Panc1 (cell line): ENCODE measurements at regions not wholly inside any gene's neighbourhood (a gene's known extent, or its start where the extent isn't known, plus 50 kb on each side); places are given as distances from the start of the nearest gene placed in this dataset.

Experiments used
- ATAC-seq: fragments of 200-7000 bp; cut with Tn5 transposase; 2 replicates; pipeline ENCODE4 v1.9.1; 2020; ENCODE audit warnings: mild to moderate bottlenecking, moderate library complexity
- BruUV-seq: library from RNA; stranded (reverse); fragments of 400-500 nt; replicated peaks from 2 replicates; lab custom pipeline; 2021; lab: Mats Ljungman, UMichigan
- CTCF ChIA-PET: fragments of 300-600 bp; sonication (Branson Sonifier 250); formaldehyde crosslinking; loops from one replicate; lab custom pipeline; 2022; ENCODE audit warnings: antibody characterized with exemption; lab: Charles Lee
- POLR2A ChIA-PET: fragments of 300-600 bp; sonication (Branson Sonifier 250); formaldehyde crosslinking; loops from one replicate; lab custom pipeline; 2022; ENCODE audit warnings: antibody characterized with exemption; lab: Charles Lee
- DNase-seq: peaks from one replicate; pipeline ENCODE4 v3.0.0-alpha.2; 2010; ENCODE audit warnings: low read depth, low spot score
- H3K27ac ChIP-seq: 2 replicates; pipeline ENCODE4 v1.5.1; 2011; ENCODE audit warnings: mild to moderate bottlenecking, low read length, inconsistent platforms
- H3K27me3 ChIP-seq: fragments of 200-500 bp; sonication (Bioruptor generic); 2 replicates; pipeline ENCODE4 v1.6.0; 2014; ENCODE audit warnings: low read length, inconsistent platforms; ENCODE audit not compliant: control insufficient read depth, insufficient read depth
- H3K36me3 ChIP-seq: fragments of 200-500 bp; sonication (Bioruptor generic); 2 replicates; pipeline ENCODE4 v1.5.1; 2014; ENCODE audit warnings: inconsistent platforms, mild to moderate bottlenecking, low read length, moderate library complexity; ENCODE audit not compliant: control insufficient read depth, insufficient read depth
- H3K4me1 ChIP-seq: 2 replicates; pipeline ENCODE4 v1.5.1; 2011; ENCODE audit warnings: inconsistent platforms, mild to moderate bottlenecking, low read length, moderate library complexity; ENCODE audit not compliant: control insufficient read depth, insufficient read depth
- H3K4me3 ChIP-seq, 2 experiments: 2 replicates each; pipeline ENCODE4 v1.5.1; 2011 to 2012; ENCODE audit warnings: low read depth in 2 of 2, low read length in 2 of 2, mild to moderate bottlenecking in 2 of 2, inconsistent platforms in 1 of 2, moderate library complexity in 1 of 2
- H3K9me3 ChIP-seq: fragments of 200-500 bp; sonication (Bioruptor generic); 2 replicates; pipeline ENCODE4 v1.5.1; 2014; ENCODE audit warnings: low read depth, mild to moderate bottlenecking, inconsistent platforms, low read length, moderate library complexity; ENCODE audit not compliant: control insufficient read depth, insufficient read depth
- CTCF ChIP-seq: fragments of 450-650 bp; IDR thresholded peaks from 2 replicates; pipeline ENCODE4 v1.5.1; 2017; ENCODE audit warnings: mild to moderate bottlenecking
- POLR2AphosphoS5 ChIP-seq: IDR thresholded peaks from 2 replicates; pipeline ENCODE4 v1.6.1; 2012; ENCODE audit warnings: mild to moderate bottlenecking, low read depth, low read length, moderate library complexity
- REST ChIP-seq, 2 experiments: IDR thresholded peaks; 2 replicates each; pipeline ENCODE4 v1.6.1; 2011 to 2012; ENCODE audit warnings: low read depth in 2 of 2, control low read depth in 1 of 2, low read length in 1 of 2, mild to moderate bottlenecking in 1 of 2, moderate library complexity in 1 of 2; ENCODE audit not compliant: insufficient read depth in 1 of 2
- SIN3A ChIP-seq: IDR thresholded peaks from 2 replicates; pipeline ENCODE4 v1.6.1; 2012; ENCODE audit warnings: low read depth, mild to moderate bottlenecking, low read length, moderate library complexity, borderline replicate concordance; ENCODE audit not compliant: insufficient read depth
- TCF7L2 ChIP-seq: IDR thresholded peaks from 2 replicates; pipeline ENCODE4 v1.6.1; 2011; ENCODE audit warnings: mild to moderate bottlenecking, low read depth, low read length, inconsistent platforms
- in situ Hi-C: cut with HindIII; loops from 2 replicates; pipeline ENCODE4 v1.10.0; 2016; ENCODE audit warnings: low sequenced_read_pairs, low pct_unique_long_range_greater_than_20kb
- intact Hi-C: fragments of 100-400 bp; cut with micrococcal nuclease; formaldehyde crosslinking; loops from one replicate; pipeline ENCODE4 v1.10.0; 2022; ENCODE audit not compliant: unreplicated experiment

GRCh38 chr1:212158912-212159796 lies 123.6 kb downstream of the DTL start:
- no peak for TF ChIP-seq REST (IDR thresholded peaks at IDR 0.05; ENCODE audit: insufficient read depth in 1 of 2, low read depth in 2 of 2, low read length in 1 of 2)
- no peak for TF ChIP-seq TCF7L2
- no peak for TF ChIP-seq POLR2AphosphoS5
- no peak for TF ChIP-seq CTCF
- TF ChIP-seq SIN3A: no peak
- ChIA-PET CTCF (no interaction called here), POLR2A (no interaction called here)
- Histone ChIP-seq H3K9me3 (no peaks in the 10 kb centered on the region), H3K4me3 (no peak overlapping the region), H3K27ac (no peak overlapping the region), H3K4me1 (no peaks in the 10 kb centered on the region), H3K27me3 (no peaks in the 10 kb centered on the region), H3K36me3 (no peaks in the 10 kb centered on the region)
- intact Hi-C loops (no loop called here), in situ Hi-C loops (no loop called here)
- BruUV-seq: no TSS peak
- DNase-seq (no peak), ATAC-seq (no peak)

GRCh38 chr1:212161231-212161781 lies 123.9 kb upstream of the PPP2R5A start:
- in situ Hi-C loops (no loop called here), intact Hi-C loops (no loop called here)
- no peak overlapping the region for H3K27ac ChIP-seq
- peak; percentile 72 for ATAC-seq
- no peaks in the 10 kb centered on the region for H3K36me3 ChIP-seq
- H3K27me3 ChIP-seq: no peaks in the 10 kb centered on the region
- H3K4me3 ChIP-seq: no peak overlapping the region
- BruUV-seq: no TSS peak
- CTCF ChIA-PET: no interaction called here
- POLR2A ChIA-PET: no interaction called here
- TF ChIP-seq CTCF: no peak
- TF ChIP-seq TCF7L2: no peak
- no peak for TF ChIP-seq POLR2AphosphoS5
- TF ChIP-seq SIN3A: no peak
- no peak for TF ChIP-seq REST (IDR thresholded peaks at IDR 0.05; ENCODE audit: insufficient read depth in 1 of 2, low read depth in 2 of 2, low read length in 1 of 2)
- no peak for DNase-seq
- H3K4me1 ChIP-seq: no peaks in the 10 kb centered on the region
- H3K9me3 ChIP-seq: no peaks in the 10 kb centered on the region
